ENCODE measurements at regions not wholly inside any gene's neighbourhood (a gene's known extent, or its start where the extent isn't known, plus 50 kb on each side); places are given as distances from the start of the nearest gene placed in this dataset.

GRCh38 chr2:172294983-172295382, 132.4 kb upstream of the ITGA6 start:
- no peak for TF ChIP-seq CTCF (IDR thresholded peaks at IDR 0.05 in 8 of 11, conservative IDR thresholded peaks at IDR 0.05 in 3 of 11)
- no peak for TF ChIP-seq POLR2AphosphoS5 (IDR thresholded peaks at IDR 0.05)
- TF ChIP-seq POLR2A (IDR thresholded peaks at IDR 0.05) = no peak

All from spleen (tissue), 7 donors.